GM10266 (cell line): ENCODE measurements at regions not wholly inside any gene's neighbourhood (a gene's known extent, or its start where the extent isn't known, plus 50 kb on each side); places are given as distances from the start of the nearest gene placed in this dataset.
"Not testable (repeated sequence)": the region's sequence is repeated elsewhere in the genome, so short reads cannot be mapped to it uniquely, and the experiment has no call there.

Source experiments
- DNase-seq: peaks from one replicate; pipeline ENCODE4 v3.0.0; 2012; ENCODE audit errors: extremely low spot score
- TF ChIP-seq, protein P1 (sequence below): IDR thresholded peaks from 2 replicates; pipeline ENCODE4 v1.5.1; 2012; ENCODE audit warnings: mild to moderate bottlenecking, low read depth; ENCODE audit not compliant: control insufficient read depth, insufficient read depth; ENCODE audit errors: missing control alignments

DNA sequence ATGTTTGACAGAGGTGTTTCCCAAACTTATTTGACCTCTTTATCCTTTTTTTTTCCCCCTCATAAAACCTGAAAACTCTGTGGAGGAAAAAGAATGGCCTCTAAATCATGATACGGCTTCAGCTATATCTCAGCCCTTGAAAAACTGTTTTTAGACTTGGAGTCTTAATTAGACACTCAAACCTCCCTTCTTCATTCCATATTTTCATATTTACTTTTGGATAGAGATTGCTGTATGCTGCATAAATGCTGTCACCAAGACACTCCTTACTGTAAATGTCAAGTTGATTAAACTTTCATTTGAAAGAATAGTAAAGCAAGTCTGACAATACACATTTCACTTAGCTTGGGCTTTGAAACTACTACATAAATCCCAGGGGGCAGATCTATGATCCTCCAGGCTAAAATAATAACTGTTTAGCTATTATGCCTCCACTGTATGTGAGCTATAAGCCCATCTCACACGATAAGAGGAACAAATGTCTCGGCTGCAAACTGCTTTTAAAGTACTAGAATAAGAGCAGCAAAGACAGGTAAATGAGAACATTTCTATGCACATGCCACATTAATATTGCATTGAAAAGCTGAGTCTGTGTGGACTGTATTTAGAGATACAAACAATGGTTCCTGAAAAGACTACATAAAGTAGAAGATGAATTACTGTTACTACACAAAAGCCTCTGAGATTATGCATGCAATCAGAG is 141.3 kb upstream of the HMGN3 start:
- TF ChIP-seq, protein P1, sequence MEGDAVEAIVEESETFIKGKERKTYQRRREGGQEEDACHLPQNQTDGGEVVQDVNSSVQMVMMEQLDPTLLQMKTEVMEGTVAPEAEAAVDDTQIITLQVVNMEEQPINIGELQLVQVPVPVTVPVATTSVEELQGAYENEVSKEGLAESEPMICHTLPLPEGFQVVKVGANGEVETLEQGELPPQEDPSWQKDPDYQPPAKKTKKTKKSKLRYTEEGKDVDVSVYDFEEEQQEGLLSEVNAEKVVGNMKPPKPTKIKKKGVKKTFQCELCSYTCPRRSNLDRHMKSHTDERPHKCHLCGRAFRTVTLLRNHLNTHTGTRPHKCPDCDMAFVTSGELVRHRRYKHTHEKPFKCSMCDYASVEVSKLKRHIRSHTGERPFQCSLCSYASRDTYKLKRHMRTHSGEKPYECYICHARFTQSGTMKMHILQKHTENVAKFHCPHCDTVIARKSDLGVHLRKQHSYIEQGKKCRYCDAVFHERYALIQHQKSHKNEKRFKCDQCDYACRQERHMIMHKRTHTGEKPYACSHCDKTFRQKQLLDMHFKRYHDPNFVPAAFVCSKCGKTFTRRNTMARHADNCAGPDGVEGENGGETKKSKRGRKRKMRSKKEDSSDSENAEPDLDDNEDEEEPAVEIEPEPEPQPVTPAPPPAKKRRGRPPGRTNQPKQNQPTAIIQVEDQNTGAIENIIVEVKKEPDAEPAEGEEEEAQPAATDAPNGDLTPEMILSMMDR: no peak
- no peak for DNase-seq

DNA sequence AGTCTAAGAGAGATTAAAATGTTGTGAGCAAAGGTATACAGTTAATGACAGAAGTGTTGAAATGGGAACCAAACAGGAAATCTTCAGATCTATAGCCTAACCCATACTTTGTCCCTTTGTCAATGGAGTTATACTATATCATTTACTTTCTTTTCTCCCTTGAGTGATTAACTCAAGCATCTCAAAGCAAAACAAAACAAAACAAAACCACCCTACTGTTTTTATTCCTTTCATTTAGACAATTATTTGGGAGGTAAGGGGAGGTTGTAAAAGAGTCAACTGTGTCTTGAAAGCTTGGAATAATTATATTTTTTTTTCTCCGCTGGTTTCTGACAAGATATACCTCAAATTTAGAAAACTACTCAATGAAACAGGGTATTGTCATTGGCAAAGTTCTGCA is 139.8 kb upstream of the HMGN3 start:
- DNase-seq: no peak
- TF ChIP-seq, protein P1: no peak

DNA sequence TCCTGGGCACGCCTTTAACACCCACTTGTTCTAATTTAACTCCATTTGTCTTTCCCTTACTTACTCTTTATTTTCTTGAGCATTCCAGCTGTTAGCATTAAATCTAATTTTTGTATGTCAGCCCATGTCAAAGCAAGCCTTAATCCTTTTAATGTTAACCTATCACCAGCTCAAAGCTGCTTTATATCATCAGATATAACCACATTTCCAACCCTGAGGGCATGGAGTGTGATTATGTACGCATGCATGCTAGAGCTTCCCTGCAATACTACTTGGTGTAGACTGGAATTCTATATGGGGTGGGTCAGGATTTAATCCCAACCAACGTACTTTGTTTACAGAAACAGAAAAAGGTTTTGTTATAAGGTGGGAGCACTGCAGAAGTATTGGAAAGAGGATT is 139.4 kb upstream of the HMGN3 start:
- no peak for DNase-seq
- TF ChIP-seq, protein P1: no peak

DNA sequence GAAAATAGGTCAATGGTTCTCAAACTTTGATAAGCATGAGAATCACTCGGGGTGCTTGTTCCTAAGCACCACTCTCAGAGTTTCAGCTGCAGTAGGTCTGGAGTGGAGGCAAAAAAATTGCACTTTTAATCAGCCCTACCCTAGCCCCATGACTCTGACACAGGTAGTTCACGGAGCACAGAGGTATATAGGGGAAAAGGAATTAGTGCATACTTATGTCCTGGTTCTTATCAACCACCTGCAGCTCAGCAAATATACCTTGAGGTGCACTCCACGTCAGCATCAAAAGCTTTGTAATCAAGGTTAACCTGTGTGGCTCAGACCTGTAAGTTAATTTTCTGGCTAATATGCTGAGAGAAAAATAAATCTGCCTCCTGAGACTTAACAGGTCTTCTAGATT is 138.8 kb upstream of the HMGN3 start:
- DNase-seq: no peak
- TF ChIP-seq, protein P1: no peak

DNA sequence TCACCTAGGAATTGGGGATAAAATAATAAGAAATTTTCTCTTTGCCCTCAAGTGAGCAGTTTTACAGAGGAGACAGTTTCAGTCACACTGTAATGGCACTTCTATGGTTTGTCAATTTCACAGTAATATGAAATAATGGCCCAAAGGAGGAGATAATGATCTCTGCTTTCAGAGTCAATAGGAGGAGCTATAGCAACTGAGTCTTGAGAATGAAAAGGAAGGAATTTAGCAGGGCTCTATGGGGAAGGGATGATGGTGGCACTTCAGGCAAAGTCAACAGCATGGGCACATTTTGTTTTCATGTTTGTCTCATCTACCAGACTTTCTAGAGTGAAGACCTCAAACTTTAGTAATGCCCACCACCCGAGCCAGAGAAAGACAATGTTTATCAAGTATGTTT is 138.3 kb upstream of the HMGN3 start:
- DNase-seq: no peak
- TF ChIP-seq, protein P1: no peak

DNA sequence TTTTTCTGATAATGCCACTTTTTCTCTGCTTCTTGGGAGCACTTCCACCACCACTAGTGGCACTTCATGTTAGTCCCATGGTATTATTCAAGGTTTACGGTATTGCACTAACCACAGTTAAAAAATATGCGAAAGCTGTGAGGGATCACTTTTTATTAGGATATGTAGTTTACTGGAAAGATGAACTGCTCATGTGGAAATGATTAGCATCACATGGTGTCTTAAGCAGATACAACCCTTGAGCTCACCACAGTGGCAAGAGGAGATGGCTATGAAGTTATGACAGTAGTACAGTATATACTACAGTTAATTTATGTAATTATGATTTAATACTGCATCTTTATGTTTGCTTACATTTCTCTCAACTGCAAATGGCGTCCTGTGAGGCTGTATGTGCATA is 134.5 kb upstream of the HMGN3 start:
- TF ChIP-seq, protein P1: no peak
- no peak for DNase-seq

DNA sequence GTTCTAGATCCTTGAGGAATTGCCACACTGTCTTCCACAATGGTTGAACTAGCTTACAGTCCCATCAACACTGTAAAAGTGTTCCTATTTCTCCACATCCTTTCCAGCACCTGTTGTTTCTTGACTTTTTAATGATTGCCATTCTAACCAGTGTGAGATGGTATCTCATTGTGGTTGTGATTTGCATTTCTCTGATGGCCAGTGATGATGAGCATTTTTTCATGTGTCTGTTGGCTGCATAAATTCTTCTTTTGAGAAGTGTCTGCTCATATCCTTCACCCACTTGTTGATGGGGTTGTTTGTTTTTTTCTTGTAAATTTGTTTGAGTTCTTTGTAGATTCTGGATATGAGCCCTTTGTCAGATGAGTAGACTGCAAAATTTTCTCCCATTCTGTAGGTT is 129.0 kb upstream of the HMGN3 start:
- DNase-seq: not testable (repeated sequence)

DNA sequence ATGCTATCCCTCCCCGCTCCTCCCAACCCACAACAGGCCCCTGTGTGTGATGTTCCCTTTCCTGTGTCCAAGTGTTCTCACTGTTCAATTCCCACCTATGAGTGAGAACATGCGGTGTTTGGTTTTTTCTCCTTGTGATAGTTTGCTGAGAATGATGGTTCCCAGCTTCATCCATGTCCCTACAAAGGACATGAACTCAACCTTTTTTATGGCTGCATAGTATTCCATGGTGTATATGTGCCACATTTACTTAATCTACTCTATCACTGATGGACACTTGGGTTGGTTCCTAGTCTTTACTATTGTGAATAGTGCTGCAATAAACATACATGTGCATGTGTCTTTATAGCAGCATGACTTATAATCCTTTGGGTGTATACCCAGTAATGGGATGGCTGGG is 126.6 kb upstream of the HMGN3 start:
- DNase-seq: not testable (repeated sequence)
